GM12892 (cell line): ENCODE measurements at regions not wholly inside any gene's neighbourhood (a gene's known extent, or its start where the extent isn't known, plus 50 kb on each side); places are given as distances from the start of the nearest gene placed in this dataset.

Source experiments
- POLR2A ChIP-seq: IDR thresholded peaks from 2 replicates; pipeline ENCODE4 v1.6.1; 2011; ENCODE audit warnings: low read depth, low read length, control low read depth
- POLR2AphosphoS5 ChIP-seq: IDR thresholded peaks from 2 replicates; pipeline ENCODE4 v1.6.1; 2011; ENCODE audit warnings: low read depth, low read length, control low read depth
- TAF1 ChIP-seq: IDR thresholded peaks from 2 replicates; pipeline ENCODE4 v1.6.1; 2011; ENCODE audit warnings: low read depth, mild to moderate bottlenecking, control low read depth, low read length, borderline replicate concordance

DNA sequence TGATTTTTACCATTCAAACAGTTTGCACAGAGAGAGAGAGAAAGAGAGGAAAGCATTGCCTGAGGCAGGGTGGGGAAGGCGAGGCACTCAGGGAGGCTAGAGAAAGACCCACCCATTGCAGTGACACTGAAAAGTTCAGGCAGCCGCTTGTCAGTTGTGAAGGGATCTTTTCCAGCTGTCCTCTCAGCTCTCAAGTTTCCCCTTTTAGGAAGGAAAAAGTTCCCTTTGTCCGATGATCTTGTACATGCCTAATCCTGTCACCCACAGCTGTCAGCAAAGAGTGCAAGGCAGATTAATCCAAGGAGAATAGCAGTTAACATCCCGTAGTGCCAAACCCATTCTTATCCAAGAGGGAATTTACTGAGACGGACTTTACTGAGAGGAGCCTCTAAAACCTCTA lies 255.0 kb downstream of the MAGEB5 start:
- no peak for TF ChIP-seq POLR2A
- no peak for TF ChIP-seq POLR2AphosphoS5
- no peak for TF ChIP-seq TAF1
